GM19351 (cell line): ENCODE measurements at regions not wholly inside any gene's neighbourhood (a gene's known extent, or its start where the extent isn't known, plus 50 kb on each side); places are given as distances from the start of the nearest gene placed in this dataset.
A peak's percentile ranks its signal among the peaks of the same experiment; 100 is the strongest.
"Not testable (repeated sequence)": the region's sequence is repeated elsewhere in the genome, so short reads cannot be mapped to it uniquely, and the experiment has no call there.

Source experiments
- ATAC-seq: cut with Tn5 transposase; IDR thresholded peaks from one replicate; pipeline ENCODE4 v1.9.1; 2021; ENCODE audit warnings: mild to moderate bottlenecking, moderate library complexity; ENCODE audit not compliant: unreplicated experiment

GRCh38 chr14:106511800-106512198 is 985.4 kb downstream of the TMEM121 start:
- no peak for ATAC-seq

GRCh38 chr14:106513302-106513701 is 986.9 kb downstream of the TMEM121 start:
- ATAC-seq, result no peak

DNA sequence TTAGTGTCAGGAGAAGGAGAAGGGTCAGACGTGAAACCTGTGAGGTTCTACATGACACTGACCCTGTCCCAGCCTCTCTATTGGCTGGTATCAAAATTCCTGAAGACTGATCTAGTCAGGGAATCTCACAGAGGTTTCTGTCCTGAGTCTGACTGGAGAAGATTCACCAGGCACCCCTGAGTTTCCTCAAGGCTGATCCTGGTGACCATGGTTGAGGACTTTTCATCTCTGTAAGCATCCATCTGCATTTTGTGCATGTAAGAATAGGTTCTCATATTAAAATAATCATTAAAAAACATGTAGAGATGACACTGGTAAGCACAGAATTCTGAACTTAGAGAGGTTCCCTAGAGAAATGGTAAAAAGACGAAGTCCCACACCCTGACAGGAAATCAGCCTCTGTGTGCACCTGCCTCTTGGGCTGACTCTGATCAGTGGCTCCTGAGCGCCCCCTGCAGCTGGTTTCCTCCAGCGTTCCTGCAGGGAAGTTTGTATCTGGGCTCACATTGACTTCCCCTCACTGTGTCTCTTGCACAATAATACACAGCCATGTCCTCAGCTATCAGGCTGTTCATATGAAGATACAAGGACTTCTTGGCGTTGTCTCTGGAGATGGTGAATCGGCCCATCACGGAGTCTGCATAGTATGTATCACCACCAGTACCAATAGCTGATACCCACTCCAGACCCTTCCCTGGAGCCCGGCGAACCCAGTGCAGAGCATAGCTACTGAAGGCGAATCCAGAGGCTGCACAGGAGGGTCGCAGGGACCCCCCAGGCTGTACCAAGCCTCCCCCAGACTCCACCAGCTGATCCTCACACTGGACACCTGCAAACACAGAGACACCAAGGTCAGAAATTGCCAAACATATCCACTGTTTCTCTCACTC is 991.9 kb downstream of the TMEM121 start:
- no peak for ATAC-seq

DNA sequence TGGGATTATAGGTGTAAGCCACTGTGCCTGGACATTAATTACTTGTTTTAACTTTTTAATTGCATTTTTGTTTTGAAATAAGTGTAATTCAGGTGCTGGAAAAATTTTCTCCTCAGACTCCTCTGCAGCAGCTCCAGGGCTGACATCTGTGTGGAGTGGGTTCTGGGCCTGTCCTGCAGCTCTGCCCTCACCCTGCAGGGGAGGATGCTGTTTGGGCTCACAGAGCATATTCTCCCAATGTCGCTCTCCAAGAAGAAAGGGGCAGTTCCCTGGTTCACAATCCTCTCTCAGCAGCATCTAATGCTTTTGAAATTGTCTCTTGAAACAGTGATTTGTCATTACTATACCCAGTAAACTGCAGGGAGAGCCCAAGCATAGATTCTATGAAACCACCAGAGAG is 995.7 kb downstream of the TMEM121 start:
- not testable (repeated sequence) for ATAC-seq

GRCh38 chr14:106522990-106523389 is 996.6 kb downstream of the TMEM121 start:
- no peak for ATAC-seq

DNA sequence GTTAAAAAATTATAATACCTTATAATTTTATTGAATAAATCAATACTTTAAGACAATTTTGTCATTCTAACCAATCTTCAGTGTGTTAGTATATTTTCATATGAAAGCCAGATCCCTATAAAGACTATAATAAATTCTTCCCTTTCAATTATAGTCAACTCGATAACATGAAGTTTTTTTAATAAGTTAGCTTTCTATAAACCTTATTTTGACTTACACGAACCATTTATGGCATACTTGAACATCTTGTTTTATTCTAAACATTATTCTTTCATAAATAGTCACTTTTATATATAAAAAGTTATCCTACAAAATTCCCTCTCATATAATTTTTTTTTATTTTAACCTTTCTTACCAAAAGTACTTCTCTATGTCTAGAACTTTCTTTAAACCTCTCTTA is 1002.3 kb downstream of the TMEM121 start:
- no peak for ATAC-seq

GRCh38 chr14:106530031-106530422 is 1003.6 kb downstream of the TMEM121 start:
- peak; percentile 3 for ATAC-seq

GRCh38 chr14:106530423-106531107 is 1004.2 kb downstream of the TMEM121 start:
- peak; percentile 88 for ATAC-seq

DNA sequence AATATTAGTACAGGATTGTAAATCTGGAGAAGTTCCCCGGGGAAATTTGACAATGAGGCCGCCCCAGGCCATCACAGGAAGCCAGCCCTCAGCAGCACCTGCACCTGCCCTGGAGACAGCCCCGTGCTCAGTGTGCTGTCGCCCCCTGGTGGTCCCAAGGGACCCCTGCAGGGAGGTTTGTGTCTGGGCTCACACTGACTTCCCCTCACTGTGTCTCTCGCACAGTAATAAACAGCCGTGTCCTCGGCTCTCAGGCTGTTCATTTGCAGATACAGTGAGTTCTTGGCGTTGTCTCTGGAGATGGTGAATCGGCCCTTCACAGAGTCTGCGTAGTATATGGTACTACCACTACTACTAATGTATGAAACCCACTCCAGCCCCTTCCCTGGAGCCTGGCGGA is 1011.2 kb downstream of the TMEM121 start:
- ATAC-seq, result not testable (repeated sequence)

DNA sequence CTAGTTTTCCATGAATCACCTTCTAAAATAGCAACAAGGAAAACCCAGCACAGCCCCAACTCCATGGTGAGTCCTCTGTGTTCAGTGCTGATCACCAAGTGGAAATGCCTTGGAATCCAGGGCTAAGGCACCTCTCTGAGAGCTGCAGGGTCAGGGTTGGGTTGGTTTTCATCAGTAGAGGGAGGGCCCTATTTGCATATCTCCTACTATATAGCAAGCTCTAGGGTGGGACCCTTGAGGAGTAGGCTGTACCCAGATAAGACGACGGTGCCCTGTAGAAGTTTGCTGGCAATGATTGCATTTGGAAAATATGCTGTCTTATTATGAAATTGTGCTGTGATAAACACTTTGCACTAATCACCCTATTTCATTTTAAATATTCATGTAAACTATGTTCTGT is 1011.8 kb downstream of the TMEM121 start:
- no peak for ATAC-seq

DNA sequence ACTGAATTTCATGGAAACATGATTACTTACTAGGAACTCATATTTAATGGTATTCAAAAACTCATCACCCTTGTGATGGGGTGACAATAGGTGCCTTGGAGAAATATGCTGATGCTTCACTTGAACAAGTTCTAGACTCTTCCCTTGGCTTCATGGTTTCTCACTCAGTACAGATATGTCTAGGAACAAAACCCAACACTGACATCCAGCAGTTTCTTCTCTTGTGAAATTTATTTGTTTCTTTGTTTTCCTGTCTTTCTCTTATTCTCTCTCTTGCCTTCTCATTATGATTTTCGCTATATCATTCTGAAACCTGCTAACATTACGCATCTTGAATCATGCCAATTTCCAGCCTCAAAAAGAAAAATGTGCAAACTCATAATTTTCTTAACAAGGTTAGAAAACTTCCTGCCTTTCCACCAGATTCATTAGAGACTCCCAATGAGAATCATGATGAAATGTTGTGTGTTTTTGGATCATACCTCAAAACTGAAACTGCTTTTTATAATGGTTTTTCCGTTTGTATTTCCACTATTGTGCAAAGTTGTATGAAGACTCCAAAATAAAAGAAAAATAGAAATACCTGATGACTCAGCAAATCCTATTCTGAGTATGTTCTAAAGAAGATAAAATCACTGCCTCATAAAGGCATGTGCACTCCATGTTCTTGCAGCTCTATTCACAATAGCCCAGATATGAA is 1021.5 kb downstream of the TMEM121 start:
- no peak for ATAC-seq

DNA sequence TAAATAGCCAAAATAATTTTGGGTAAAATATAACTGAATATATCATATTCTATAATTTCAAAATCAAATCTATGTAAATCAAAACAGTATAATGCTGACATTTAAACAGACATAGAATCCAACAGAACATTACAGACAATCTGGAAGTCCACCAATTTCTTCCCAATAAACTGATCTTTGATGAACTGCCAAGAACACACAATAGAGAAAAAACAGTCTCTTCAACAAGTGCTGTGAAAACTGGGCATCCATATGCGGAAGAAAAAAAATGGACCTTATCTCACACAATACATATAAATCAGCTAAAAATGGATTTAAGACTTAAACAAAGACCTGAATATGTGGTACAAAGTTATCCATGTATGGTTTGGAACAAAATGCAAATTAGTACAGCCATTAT is 1022.7 kb downstream of the TMEM121 start:
- no peak for ATAC-seq

DNA sequence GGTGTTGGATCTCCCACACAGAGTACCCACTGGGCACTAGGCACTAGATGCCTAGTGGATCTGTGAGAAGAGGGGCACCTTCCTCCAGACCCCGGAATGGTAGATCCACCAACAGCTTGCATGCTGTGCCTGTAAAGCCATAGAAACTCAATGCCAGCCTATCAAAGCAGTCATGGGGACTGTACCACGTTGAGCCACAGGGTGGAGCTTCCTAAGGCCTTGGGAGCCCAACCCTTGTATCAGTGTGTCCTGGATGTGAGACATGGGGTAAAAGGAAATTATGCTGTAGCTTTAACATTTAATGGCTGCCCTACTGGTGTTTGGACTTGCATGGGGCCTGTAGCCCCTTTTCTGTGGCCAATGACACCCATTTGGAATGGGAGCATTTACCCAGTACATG is 1024.9 kb downstream of the TMEM121 start:
- no peak for ATAC-seq

DNA sequence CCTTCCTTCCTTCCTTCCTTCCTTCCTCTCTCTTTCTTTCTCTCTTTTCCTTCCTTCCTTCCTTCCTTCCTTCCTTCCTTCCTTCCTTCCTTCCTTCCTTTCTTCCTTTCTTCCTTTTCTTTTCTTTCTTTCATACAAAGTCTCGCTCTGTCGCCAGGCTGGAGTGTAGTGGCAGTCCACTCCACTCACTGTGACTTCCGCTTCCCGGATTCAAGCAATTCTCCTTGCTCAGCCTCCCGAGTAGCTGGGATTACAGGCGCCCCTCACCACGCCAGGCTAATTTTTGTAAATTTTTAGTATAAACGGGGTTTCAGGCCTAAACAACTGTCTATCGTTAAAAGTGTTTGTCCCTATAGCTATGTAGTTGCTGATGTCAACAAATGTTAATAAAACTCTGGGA is 1029.8 kb downstream of the TMEM121 start:
- ATAC-seq, result not testable (repeated sequence)

DNA sequence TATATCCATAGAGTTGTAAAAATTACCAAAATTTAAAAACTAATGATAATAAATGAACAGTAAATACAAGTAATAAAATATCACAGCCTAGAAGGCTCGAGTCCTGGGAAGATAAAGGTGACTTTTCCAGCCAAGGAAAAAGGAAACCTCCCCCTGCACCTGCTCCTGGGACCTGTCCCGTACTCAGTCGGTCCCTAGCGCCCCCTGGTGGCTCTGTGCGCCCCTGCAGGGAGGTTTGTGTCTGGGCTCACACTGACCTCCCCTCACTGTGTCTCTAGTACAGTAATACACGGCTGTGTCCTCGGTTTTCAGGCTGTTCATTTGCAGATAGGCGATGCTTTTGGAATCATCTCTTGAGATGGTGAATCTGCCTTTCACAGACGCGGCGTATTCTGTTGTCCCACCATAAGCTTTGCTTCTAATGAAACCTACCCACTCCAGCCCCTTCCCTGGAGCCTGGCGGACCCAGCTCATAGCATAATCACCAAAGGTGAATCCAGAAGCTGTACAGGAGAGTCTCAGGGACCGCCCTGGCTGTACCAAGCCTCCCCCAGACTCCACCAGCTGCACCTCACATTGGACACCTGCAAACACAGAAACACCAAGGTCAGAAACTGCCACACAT is 1030.4 kb downstream of the TMEM121 start:
- no peak for ATAC-seq

GRCh38 chr14:106562451-106562850 is 1036.1 kb downstream of the TMEM121 start:
- no peak for ATAC-seq

DNA sequence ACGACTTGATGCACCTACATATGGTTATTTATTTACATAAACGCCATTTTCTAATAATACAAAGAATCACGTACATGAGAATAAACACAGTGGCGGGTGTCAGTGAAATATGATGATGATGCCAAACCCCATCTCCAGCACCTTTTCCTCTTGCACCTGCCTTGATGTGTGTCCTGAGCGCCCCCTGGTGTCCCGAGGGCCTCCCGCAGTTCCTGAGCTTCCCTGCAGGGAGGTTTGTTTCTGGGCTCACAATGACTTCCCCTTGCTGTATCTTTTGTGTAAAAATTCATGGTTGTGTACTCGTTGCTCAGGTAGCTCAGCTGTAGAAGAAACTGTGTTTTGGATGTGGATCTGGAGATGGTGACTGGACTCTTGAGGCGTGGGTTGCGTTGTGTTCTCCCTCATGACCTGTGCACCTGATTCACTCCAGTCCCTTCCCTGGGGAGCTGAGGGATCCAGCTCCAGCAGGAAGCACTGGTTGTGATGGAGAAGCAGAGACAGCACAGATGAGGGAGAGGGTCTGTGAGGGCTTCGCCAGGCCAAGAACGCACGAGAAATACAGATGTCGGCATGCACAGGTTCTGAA is 1037.8 kb downstream of the TMEM121 start:
- ATAC-seq, result no peak

- no peak for ATAC-seq
Measured at GRCh38 chr14:106578481-106578880, 1052.1 kb downstream of the TMEM121 start.

DNA sequence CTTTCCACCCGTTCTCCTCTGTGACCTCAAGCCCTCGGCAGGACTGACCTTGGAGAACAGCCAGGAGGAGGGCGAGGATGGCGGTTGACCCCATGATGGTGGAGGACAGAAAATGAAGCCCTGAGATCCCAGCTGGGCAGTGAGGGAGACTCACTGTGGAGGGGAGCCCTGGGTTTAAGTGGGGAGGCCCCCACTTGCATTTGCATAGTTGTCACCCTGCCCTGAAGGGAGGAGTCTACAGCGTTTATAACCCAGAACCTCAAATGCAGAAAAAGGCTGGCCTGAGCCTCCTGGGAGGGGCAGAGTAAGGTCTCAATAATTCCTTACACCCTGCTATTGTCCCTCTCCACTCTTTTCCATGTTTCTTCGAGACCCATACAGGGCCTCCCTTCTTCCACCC is 1052.7 kb downstream of the TMEM121 start:
- ATAC-seq, result no peak

DNA sequence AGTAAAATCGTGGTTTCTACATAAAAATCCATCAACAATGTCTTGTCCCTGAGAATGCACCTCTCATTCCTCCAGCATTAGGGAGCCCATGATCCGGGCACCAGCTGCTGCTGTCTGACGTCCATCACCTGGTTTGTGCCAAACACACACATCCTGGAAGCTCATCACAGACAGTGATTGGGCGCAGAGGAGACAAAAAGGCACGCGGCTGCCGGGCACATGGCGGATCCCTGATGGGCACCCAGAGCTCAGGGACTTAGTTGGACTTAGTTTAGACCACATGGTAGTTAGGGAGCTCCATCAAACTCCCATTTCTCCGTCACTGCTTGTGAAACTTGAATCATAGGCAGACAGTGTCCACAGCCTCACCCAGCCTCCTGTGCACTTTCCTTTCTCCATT is 1059.3 kb downstream of the TMEM121 start:
- no peak for ATAC-seq
